ENCODE measurements at regions not wholly inside any gene's neighbourhood (a gene's known extent, or its start where the extent isn't known, plus 50 kb on each side); places are given as distances from the start of the nearest gene placed in this dataset.

GRCh38 chr3:99393961-99394360, 244.4 kb upstream of the COL8A1 start:
- POLR2A ChIA-PET: no interaction called here
- no peaks in the 10 kb centered on the region for H3K4me1 ChIP-seq (ENCODE audit: insufficient read depth, low read length)
- H4K20me1 ChIP-seq (ENCODE audit: insufficient read depth, low read length): no peaks in the 10 kb centered on the region
- H3K27ac ChIP-seq (ENCODE audit: extremely low read length, insufficient read depth, low read length): no peak overlapping the region
- no peak overlapping the region for H3K9ac ChIP-seq (ENCODE audit: insufficient read depth, low read depth, low read length)
- no peak overlapping the region for H3K4me2 ChIP-seq (ENCODE audit: low read depth, low read length)
- TF ChIP-seq HOXA9 (CRISPR knock-in tag; IDR thresholded peaks at IDR 0.05; ENCODE audit: borderline replicate concordance) (no peak), FOXP1 (IDR thresholded peaks at IDR 0.05) (no peak), FOXP1 (CRISPR knock-in tag; IDR thresholded peaks at IDR 0.05) (no peak), TCF7 (IDR thresholded peaks at IDR 0.05; ENCODE audit: low read depth) (no peak), ZMAT5 (CRISPR knock-in tag; IDR thresholded peaks at IDR 0.05; ENCODE audit: borderline replicate concordance, low read depth) (no peak)
- no peak for DNase-seq (ENCODE audit: low spot score)
- peaks cover 14% of the 10 kb centered on the region for H3K9me3 ChIP-seq (ENCODE audit: low read length)
- CTCF ChIA-PET (ENCODE audit: low intra/inter-chr PET ratio, low total read pairs): no interaction called here
- 2% methylated on average over 2 of the region's 2 CpGs for WGBS (ENCODE audit: low lambda C conversion rate)
- intact Hi-C loops (cut with micrococcal nuclease; ENCODE audit: unreplicated experiment): no loop called here
- no peak overlapping the region for H3K4me3 ChIP-seq (replicated peaks in 1 of 3; ENCODE audit: insufficient read depth in 1 of 3, low read depth in 2 of 3, low read length in 3 of 3)
- FAIRE-seq: no peak
- no TSS peak for BruUV-seq (replicated peaks)
- no peaks in the 10 kb centered on the region for H3K27me3 ChIP-seq (ENCODE audit: control insufficient read depth in 1 of 2, insufficient read depth in 2 of 2, low read length in 2 of 2)
- no peaks in the 10 kb centered on the region for H3K79me2 ChIP-seq (ENCODE audit: insufficient read depth, low read length)
- in situ Hi-C loops (cut with HindIII; ENCODE audit: extremely low pct_ligation_motif_present, low pct_unique_long_range_greater_than_20kb): no loop called here
- no peak for ATAC-seq
- H3K36me3 ChIP-seq (replicated peaks in 1 of 2; ENCODE audit: control insufficient read depth in 1 of 2, insufficient read depth in 2 of 2, low read length in 2 of 2): no peaks in the 10 kb centered on the region
- H2AFZ ChIP-seq (ENCODE audit: low read length): no peak overlapping the region

GRCh38 chr3:99388780-99389179, 249.6 kb upstream of the COL8A1 start:
- in situ Hi-C loops (cut with HindIII; ENCODE audit: extremely low pct_ligation_motif_present, low pct_unique_long_range_greater_than_20kb): no loop called here
- H3K9me3 ChIP-seq (ENCODE audit: low read length): no peaks in the 10 kb centered on the region
- TF ChIP-seq ZNF251 (CRISPR knock-in tag; IDR thresholded peaks at IDR 0.05): no peak
- H3K79me2 ChIP-seq (ENCODE audit: insufficient read depth, low read length): no peaks in the 10 kb centered on the region
- intact Hi-C loops (cut with micrococcal nuclease; ENCODE audit: unreplicated experiment): no loop called here
- DNase-seq (ENCODE audit: low spot score): no peak
- H4K20me1 ChIP-seq (ENCODE audit: insufficient read depth, low read length): no peaks in the 10 kb centered on the region
- FAIRE-seq: no peak
- H3K4me1 ChIP-seq (ENCODE audit: insufficient read depth, low read length): no peaks in the 10 kb centered on the region
- H3K9ac ChIP-seq (ENCODE audit: insufficient read depth, low read depth, low read length): no peak overlapping the region
- ChIA-PET POLR2A (no interaction called here), CTCF (ENCODE audit: low intra/inter-chr PET ratio, low total read pairs) (no interaction called here)
- no peak overlapping the region for H3K4me2 ChIP-seq (ENCODE audit: low read depth, low read length)
- H3K4me3 ChIP-seq (replicated peaks in 1 of 3; ENCODE audit: insufficient read depth in 1 of 3, low read depth in 2 of 3, low read length in 3 of 3): no peak overlapping the region
- no peak overlapping the region for H2AFZ ChIP-seq (ENCODE audit: low read length)
- H3K36me3 ChIP-seq (replicated peaks in 1 of 2; ENCODE audit: control insufficient read depth in 1 of 2, insufficient read depth in 2 of 2, low read length in 2 of 2): no peaks in the 10 kb centered on the region
- H3K27me3 ChIP-seq (ENCODE audit: control insufficient read depth in 1 of 2, insufficient read depth in 2 of 2, low read length in 2 of 2): no peaks in the 10 kb centered on the region
- ATAC-seq: no peak
- H3K27ac ChIP-seq (ENCODE audit: extremely low read length, insufficient read depth, low read length): no peak overlapping the region
- no TSS peak for BruUV-seq (replicated peaks)

Data from HepG2 (cell line).